DOHH2 (cell line): ENCODE measurements at regions not wholly inside any gene's neighbourhood (a gene's known extent, or its start where the extent isn't known, plus 50 kb on each side); places are given as distances from the start of the nearest gene placed in this dataset.
A peak's percentile ranks its signal among the peaks of the same experiment; 100 is the strongest.

Experiments used
- H3F3A ChIP-seq: fragments of 200-600 bp; sonication (generic), shearing (Covaris generic); 2 replicates; pipeline ENCODE4 v1.6.0; 2016; ENCODE audit warnings: antibody characterized with exemption, mild to moderate bottlenecking; ENCODE audit not compliant: control insufficient read depth, insufficient read depth
- H3K27ac ChIP-seq: fragments of 200-600 bp; sonication (generic); 2 replicates; pipeline ENCODE4 v1.5.1; 2014; ENCODE audit warnings: low read depth, mild to moderate bottlenecking, low read length, moderate library complexity
- H3K27me3 ChIP-seq: fragments of 200-600 bp; sonication (generic); 2 replicates; pipeline ENCODE4 v1.6.1; 2014; ENCODE audit warnings: mild to moderate bottlenecking, low read length, mixed read lengths; ENCODE audit not compliant: control insufficient read depth
- H3K36me3 ChIP-seq: fragments of 200-600 bp; sonication (generic); 2 replicates; pipeline ENCODE4 v1.6.1; 2014; ENCODE audit warnings: mild to moderate bottlenecking, low read length, moderate library complexity, mixed read lengths; ENCODE audit not compliant: control insufficient read depth
- H3K4me1 ChIP-seq: fragments of 200-600 bp; sonication (generic); 2 replicates; pipeline ENCODE4 v1.6.1; 2014; ENCODE audit warnings: mild to moderate bottlenecking, low read length, mixed read lengths; ENCODE audit not compliant: control insufficient read depth
- H3K4me2 ChIP-seq: fragments of 200-600 bp; sonication (generic); 2 replicates; pipeline ENCODE4 v1.6.0; 2014; ENCODE audit warnings: mild to moderate bottlenecking, low read length, moderate library complexity
- H3K4me3 ChIP-seq: fragments of 200-600 bp; sonication (generic); 2 replicates; pipeline ENCODE4 v1.5.1; 2014; ENCODE audit warnings: mild to moderate bottlenecking, low read length, mixed read lengths
- H3K79me2 ChIP-seq: fragments of 200-600 bp; sonication (generic); 2 replicates; pipeline ENCODE4 v1.6.1; 2014; ENCODE audit warnings: mild to moderate bottlenecking, low read length, mixed read lengths; ENCODE audit not compliant: control insufficient read depth
- H3K9me2 ChIP-seq: fragments of 200-600 bp; sonication (generic); replicated peaks from 2 replicates; pipeline ENCODE4 v1.6.1; 2014; ENCODE audit warnings: mild to moderate bottlenecking, low read length, mixed read lengths; ENCODE audit not compliant: control insufficient read depth
- H3K9me3 ChIP-seq: fragments of 200-600 bp; sonication (generic); 2 replicates; pipeline ENCODE4 v1.6.1; 2014; ENCODE audit warnings: antibody characterized with exemption, low read length, mixed read lengths; ENCODE audit not compliant: control insufficient read depth, insufficient read depth
- H4K20me1 ChIP-seq: fragments of 200-600 bp; sonication (generic); 2 replicates; pipeline ENCODE4 v1.6.0; 2014; ENCODE audit warnings: low read depth, mild to moderate bottlenecking, antibody characterized with exemption, low read length, moderate library complexity; ENCODE audit not compliant: control insufficient read depth, insufficient read depth
- CTCF ChIP-seq: fragments of 200-600 bp; sonication (generic); IDR thresholded peaks from one replicate; pipeline ENCODE4 v1.5.1; 2014; ENCODE audit warnings: antibody characterized with exemption, mild to moderate bottlenecking, low read depth, low read length; ENCODE audit not compliant: poor library complexity, severe bottlenecking
- EZH2phosphoT487 ChIP-seq: fragments of 200-600 bp; sonication (generic); IDR thresholded peaks from 2 replicates; pipeline ENCODE4 v1.6.1; 2017; ENCODE audit warnings: borderline replicate concordance, mild to moderate bottlenecking, antibody characterized with exemption, low read length, moderate library complexity, mixed read lengths

- no peaks in the 10 kb centered on the region for H3K79me2 ChIP-seq
- no peak overlapping the region for H3K27ac ChIP-seq
- H3K9me2 ChIP-seq = no peaks in the 10 kb centered on the region
- no peak overlapping the region for H3K4me2 ChIP-seq
- peaks cover 9% of the 10 kb centered on the region; the same call in 1 of the 2 replicates for H3K27me3 ChIP-seq
- no peaks in the 10 kb centered on the region for H3F3A ChIP-seq
- H4K20me1 ChIP-seq = no peaks in the 10 kb centered on the region
- H3K36me3 ChIP-seq = no peaks in the 10 kb centered on the region
- H3K4me1 ChIP-seq = no peaks in the 10 kb centered on the region
- H3K9me3 ChIP-seq = no peaks in the 10 kb centered on the region
- TF ChIP-seq CTCF (peak; percentile 20), EZH2phosphoT487 (no peak)
- H3K4me3 ChIP-seq = no peak overlapping the region
Observed at GRCh38 chr11:100574894-100575769, 112.0 kb upstream of the ARHGAP42 start.

GRCh38 chr11:100575860-100576717 lies 111.0 kb upstream of the ARHGAP42 start:
- H3K4me2 ChIP-seq = peak overlapping the region; percentile 17; the same call in 1 of the 2 replicates
- H3K4me1 ChIP-seq = no peaks in the 10 kb centered on the region
- H3K79me2 ChIP-seq = no peaks in the 10 kb centered on the region
- H4K20me1 ChIP-seq = no peaks in the 10 kb centered on the region
- no peak overlapping the region for H3K27ac ChIP-seq
- no peaks in the 10 kb centered on the region for H3F3A ChIP-seq
- no peaks in the 10 kb centered on the region for H3K9me2 ChIP-seq
- H3K4me3 ChIP-seq = no peak overlapping the region
- no peaks in the 10 kb centered on the region for H3K36me3 ChIP-seq
- peak; percentile 72 for TF ChIP-seq CTCF
- TF ChIP-seq EZH2phosphoT487 = no peak
- no peaks in the 10 kb centered on the region for H3K9me3 ChIP-seq
- peaks cover 11% of the 10 kb centered on the region; the same call in 1 of the 2 replicates for H3K27me3 ChIP-seq

GRCh38 chr11:100576718-100577021 lies 110.4 kb upstream of the ARHGAP42 start:
- H3K4me1 ChIP-seq = 0 out of 2 replicates have a peak, but pooled peaks cover 3% of the 10 kb centered on the region
- no peak overlapping the region for H3K4me3 ChIP-seq
- no peak overlapping the region for H3K27ac ChIP-seq
- H3K9me2 ChIP-seq = no peaks in the 10 kb centered on the region
- H3K79me2 ChIP-seq = no peaks in the 10 kb centered on the region
- TF ChIP-seq CTCF (no peak), EZH2phosphoT487 (no peak)
- peaks cover 13% of the 10 kb centered on the region; the same call in 1 of the 2 replicates for H3K27me3 ChIP-seq
- no peaks in the 10 kb centered on the region for H3F3A ChIP-seq
- H3K9me3 ChIP-seq = no peaks in the 10 kb centered on the region
- H3K4me2 ChIP-seq = no peak overlapping the region
- H3K36me3 ChIP-seq = no peaks in the 10 kb centered on the region
- H4K20me1 ChIP-seq = no peaks in the 10 kb centered on the region
